Ovary (tissue), 3 donors: ENCODE measurements at regions not wholly inside any gene's neighbourhood (a gene's known extent, or its start where the extent isn't known, plus 50 kb on each side); places are given as distances from the start of the nearest gene placed in this dataset.

Source experiments
- CTCF ChIP-seq, 3 donors: fragments of 450-650 bp in 2 of 3; fragments of 200-600 bp in 1 of 3; IDR thresholded peaks; one replicate each; pipeline versions ENCODE4 v1.5.1 to v1.8.0; 2016 to 2022; ENCODE audit warnings: antibody characterized with exemption in 3 of 3, mild to moderate bottlenecking in 1 of 3
- EP300 ChIP-seq: sonication (generic); formaldehyde crosslinking; IDR thresholded peaks from one replicate; pipeline ENCODE4 v1.6.1; 2017; ENCODE audit warnings: antibody characterized with exemption
- POLR2A ChIP-seq: fragments of 450-650 bp; IDR thresholded peaks from one replicate; pipeline ENCODE4 v1.6.1; 2017; ENCODE audit warnings: antibody characterized with exemption, mild to moderate bottlenecking, moderate library complexity
- donor health status: DM: no; HTN: no; CAD: no.

DNA sequence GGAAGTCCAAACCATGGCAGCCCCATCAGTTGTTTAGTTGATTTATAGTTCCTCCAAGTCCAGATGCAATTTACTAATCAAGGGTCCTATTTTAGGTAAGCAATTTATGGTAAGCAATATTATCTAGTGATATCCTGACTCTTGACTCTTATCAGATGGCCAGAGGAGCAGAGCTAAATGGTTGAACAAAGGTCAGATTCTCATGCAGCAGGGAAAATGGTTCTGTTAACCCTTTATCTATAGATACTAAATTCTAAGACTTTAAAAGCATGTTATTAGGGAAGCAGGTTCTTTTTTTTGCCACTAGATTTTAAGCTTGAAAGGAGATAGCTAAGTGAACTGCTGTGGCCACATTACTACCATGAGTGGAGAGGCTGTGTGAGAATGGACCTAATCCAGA is 427.1 kb upstream of the FBXO33 start:
- no peak for TF ChIP-seq POLR2A
- TF ChIP-seq CTCF (IDR thresholded peaks at IDR 0.05): no peak
- no peak for TF ChIP-seq EP300
